Caco-2 (cell line): ENCODE measurements at regions not wholly inside any gene's neighbourhood (a gene's known extent, or its start where the extent isn't known, plus 50 kb on each side); places are given as distances from the start of the nearest gene placed in this dataset.

Experiments
- BruUV-seq: library from RNA; stranded (reverse); fragments of 400-500 nt; replicated peaks from 2 replicates; lab custom pipeline; 2021; lab: Mats Ljungman, UMichigan
- CTCF ChIA-PET: fragments of 300-600 bp; sonication (Branson Sonifier 250); formaldehyde crosslinking; loops from one replicate; lab custom pipeline; 2022; ENCODE audit warnings: antibody characterized with exemption; lab: Charles Lee
- POLR2A ChIA-PET: fragments of 300-600 bp; sonication (Branson Sonifier 250); formaldehyde crosslinking; loops from one replicate; lab custom pipeline; 2022; ENCODE audit warnings: antibody characterized with exemption; lab: Charles Lee
- DNase-seq, 2 experiments: peaks; one replicate each; pipeline versions ENCODE4 v3.0.0 to v3.0.0-alpha.2; 2020 to 2022
- H3K27me3 ChIP-seq: replicated peaks from 2 replicates; pipeline ENCODE4 v1.6.0; 2011; ENCODE audit warnings: low read length; ENCODE audit not compliant: control insufficient read depth, insufficient read depth
- H3K36me3 ChIP-seq: 2 replicates; pipeline ENCODE4 v1.5.1; 2011; ENCODE audit warnings: low read length; ENCODE audit not compliant: control insufficient read depth, insufficient read depth
- H3K4me1 ChIP-seq: fragments of 250-450 bp; sonication (Bioruptor Pico); 2 replicates; pipeline ENCODE4 v1.5.1; 2020; ENCODE audit warnings: mild to moderate bottlenecking
- H3K4me3 ChIP-seq: 2 replicates; pipeline ENCODE4 v1.5.1; 2011; ENCODE audit warnings: low read depth, mild to moderate bottlenecking, control low read depth, low read length
- H3K9me3 ChIP-seq: fragments of 250-450 bp; sonication (Bioruptor Pico); 2 replicates; pipeline ENCODE4 v1.5.1; 2020; ENCODE audit warnings: mild to moderate bottlenecking, moderate library complexity
- H3K27ac Mint-ChIP-seq: one replicate; pipeline ENCODE4 v1.8.0; 2022; ENCODE audit warnings: mixed read lengths; ENCODE audit not compliant: unreplicated experiment
- H3K27me3 Mint-ChIP-seq: one replicate; pipeline ENCODE4 v1.8.0; 2022; ENCODE audit warnings: mixed read lengths; ENCODE audit not compliant: insufficient read depth, unreplicated experiment
- H3K36me3 Mint-ChIP-seq: one replicate; pipeline ENCODE4 v1.8.0; 2022; ENCODE audit warnings: mild to moderate bottlenecking, mixed read lengths; ENCODE audit not compliant: insufficient read depth, unreplicated experiment
- H3K4me1 Mint-ChIP-seq: one replicate; pipeline ENCODE4 v1.8.0; 2022; ENCODE audit warnings: low read depth, mixed read lengths; ENCODE audit not compliant: unreplicated experiment
- H3K4me3 Mint-ChIP-seq: one replicate; pipeline ENCODE4 v1.8.0; 2022; ENCODE audit warnings: mild to moderate bottlenecking, moderate library complexity, mixed read lengths; ENCODE audit not compliant: unreplicated experiment
- H3K9me3 Mint-ChIP-seq: one replicate; pipeline ENCODE4 v1.8.0; 2022; ENCODE audit warnings: mixed read lengths; ENCODE audit not compliant: unreplicated experiment
- intact Hi-C: fragments of 100-400 bp; cut with micrococcal nuclease; formaldehyde crosslinking; loops from one replicate; pipeline ENCODE4 v1.10.0; 2022; ENCODE audit not compliant: unreplicated experiment
- TF ChIP-seq, protein P1 (sequence below), 2 experiments: fragments of 200-600 bp in 1 of 2; IDR thresholded peaks; 1 replicate in 1 of 2; 2 replicates in 1 of 2; pipeline versions ENCODE4 v1.5.1 to v1.8.0; 2011 to 2022; ENCODE audit warnings: antibody characterized with exemption in 1 of 2, control low read depth in 1 of 2, inconsistent platforms in 1 of 2, low read depth in 1 of 2, low read length in 1 of 2, mild to moderate bottlenecking in 1 of 2, moderate library complexity in 1 of 2; ENCODE audit not compliant: insufficient read depth in 1 of 2, severe bottlenecking in 1 of 2, unreplicated experiment in 1 of 2

DNA sequence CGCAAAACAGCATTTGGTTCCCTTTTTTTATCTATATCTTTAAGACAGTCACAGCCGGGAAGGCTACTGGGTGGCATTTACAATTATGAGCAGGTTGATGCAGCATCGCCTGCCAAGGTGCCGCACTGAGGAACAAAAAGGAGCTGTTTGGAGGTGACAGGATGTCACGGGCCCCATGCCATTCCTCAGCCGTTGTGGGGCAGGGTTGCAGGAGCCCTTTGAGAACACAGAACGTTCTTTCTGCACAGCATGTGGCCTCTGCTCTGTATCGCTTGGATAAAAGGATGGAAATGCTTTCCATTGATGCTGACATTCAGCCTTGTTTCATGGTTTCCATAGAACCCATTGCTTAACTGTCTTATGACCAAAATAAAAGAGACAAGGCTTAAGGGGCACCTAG is 141.9 kb upstream of the CDH5 start:
- no peaks in the 10 kb centered on the region for H3K36me3 ChIP-seq
- intact Hi-C loops = no loop called here
- H3K27me3 Mint-ChIP-seq = no peaks in the 10 kb centered on the region
- no peaks in the 10 kb centered on the region for H3K4me1 ChIP-seq
- H3K4me3 ChIP-seq = no peak overlapping the region
- no peaks in the 10 kb centered on the region for H3K9me3 Mint-ChIP-seq
- ChIA-PET CTCF (no interaction called here), POLR2A (no interaction called here)
- no peaks in the 10 kb centered on the region for H3K27me3 ChIP-seq
- no peak overlapping the region for H3K4me3 Mint-ChIP-seq
- TF ChIP-seq, protein P1, sequence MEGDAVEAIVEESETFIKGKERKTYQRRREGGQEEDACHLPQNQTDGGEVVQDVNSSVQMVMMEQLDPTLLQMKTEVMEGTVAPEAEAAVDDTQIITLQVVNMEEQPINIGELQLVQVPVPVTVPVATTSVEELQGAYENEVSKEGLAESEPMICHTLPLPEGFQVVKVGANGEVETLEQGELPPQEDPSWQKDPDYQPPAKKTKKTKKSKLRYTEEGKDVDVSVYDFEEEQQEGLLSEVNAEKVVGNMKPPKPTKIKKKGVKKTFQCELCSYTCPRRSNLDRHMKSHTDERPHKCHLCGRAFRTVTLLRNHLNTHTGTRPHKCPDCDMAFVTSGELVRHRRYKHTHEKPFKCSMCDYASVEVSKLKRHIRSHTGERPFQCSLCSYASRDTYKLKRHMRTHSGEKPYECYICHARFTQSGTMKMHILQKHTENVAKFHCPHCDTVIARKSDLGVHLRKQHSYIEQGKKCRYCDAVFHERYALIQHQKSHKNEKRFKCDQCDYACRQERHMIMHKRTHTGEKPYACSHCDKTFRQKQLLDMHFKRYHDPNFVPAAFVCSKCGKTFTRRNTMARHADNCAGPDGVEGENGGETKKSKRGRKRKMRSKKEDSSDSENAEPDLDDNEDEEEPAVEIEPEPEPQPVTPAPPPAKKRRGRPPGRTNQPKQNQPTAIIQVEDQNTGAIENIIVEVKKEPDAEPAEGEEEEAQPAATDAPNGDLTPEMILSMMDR (IDR thresholded peaks at IDR 0.05; ENCODE audit: insufficient read depth in 1 of 2, low read depth in 1 of 2, low read length in 1 of 2, severe bottlenecking in 1 of 2, unreplicated experiment in 1 of 2) = no peak
- H3K36me3 Mint-ChIP-seq = no peaks in the 10 kb centered on the region
- H3K4me1 Mint-ChIP-seq = no peaks in the 10 kb centered on the region
- no peak overlapping the region for H3K27ac Mint-ChIP-seq
- DNase-seq = peak in 1 of 2 experiments; percentile 2
- H3K9me3 ChIP-seq = no peaks in the 10 kb centered on the region
- BruUV-seq = no TSS peak

DNA sequence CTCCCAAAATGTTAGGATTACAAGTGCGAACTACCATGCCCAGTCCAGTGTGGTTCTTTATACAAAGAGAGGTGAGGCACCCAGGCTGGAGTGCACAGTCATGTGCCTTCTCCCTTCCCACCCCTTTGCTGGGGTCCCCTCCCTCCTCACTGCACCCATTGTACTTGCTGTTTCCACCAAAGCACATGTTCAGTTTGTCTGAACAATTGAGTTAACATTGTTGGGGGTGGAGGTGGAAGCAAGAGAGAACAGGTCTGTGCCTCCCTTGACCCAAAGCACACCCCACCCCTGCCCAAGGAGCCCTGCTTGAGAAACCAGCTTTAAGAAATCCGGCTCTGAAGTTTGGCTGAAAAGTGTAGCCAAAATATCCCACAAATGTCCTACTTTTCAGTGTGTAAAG is 142.3 kb upstream of the CDH5 start:
- ChIA-PET CTCF (no interaction called here), POLR2A (no interaction called here)
- Histone ChIP-seq H3K27me3 (no peaks in the 10 kb centered on the region), H3K4me3 (no peak overlapping the region), H3K36me3 (no peaks in the 10 kb centered on the region), H3K9me3 (no peaks in the 10 kb centered on the region), H3K4me1 (no peaks in the 10 kb centered on the region)
- peak in 1 of 2 experiments; percentile 21 for DNase-seq
- BruUV-seq = no TSS peak
- H3K9me3 Mint-ChIP-seq = no peaks in the 10 kb centered on the region
- intact Hi-C loops = no loop called here
- TF ChIP-seq, protein P1 (IDR thresholded peaks at IDR 0.05; ENCODE audit: insufficient read depth in 1 of 2, low read depth in 1 of 2, low read length in 1 of 2, severe bottlenecking in 1 of 2, unreplicated experiment in 1 of 2) = no peak
- H3K27me3 Mint-ChIP-seq = no peaks in the 10 kb centered on the region
- no peaks in the 10 kb centered on the region for H3K4me1 Mint-ChIP-seq
- H3K36me3 Mint-ChIP-seq = no peaks in the 10 kb centered on the region
- no peak overlapping the region for H3K4me3 Mint-ChIP-seq
- H3K27ac Mint-ChIP-seq = no peak overlapping the region

DNA sequence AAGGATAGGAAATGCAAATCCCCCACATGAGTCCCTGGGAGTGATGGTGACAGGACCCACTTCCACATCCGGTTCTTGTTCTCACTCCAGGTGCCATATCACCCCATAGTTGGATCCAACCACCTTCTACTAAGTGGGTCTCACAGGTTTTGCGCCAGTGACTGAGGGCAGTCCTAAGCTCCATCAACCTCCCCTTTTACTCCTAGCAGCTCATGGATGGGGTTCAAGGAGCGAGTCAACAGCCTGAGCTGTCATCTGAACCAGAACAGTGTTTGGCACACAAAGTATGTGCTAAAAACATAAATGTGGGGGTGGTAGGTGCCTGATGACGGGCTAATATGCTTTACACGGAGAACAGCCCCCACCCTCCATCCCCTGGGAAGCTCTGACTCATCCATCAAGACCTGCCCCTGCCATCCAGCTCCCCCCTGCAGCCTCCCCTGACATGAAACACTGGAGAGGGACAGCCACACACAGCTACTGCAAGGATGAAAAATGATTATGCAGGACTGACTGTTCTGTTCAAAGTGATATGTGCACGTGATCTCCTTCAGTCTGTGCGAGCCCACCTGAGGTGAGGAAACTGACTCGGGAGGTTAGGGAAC is 143.2 kb upstream of the CDH5 start:
- CTCF ChIA-PET = no interaction called here
- no peaks in the 10 kb centered on the region for H3K4me1 Mint-ChIP-seq
- no peaks in the 10 kb centered on the region for H3K27me3 ChIP-seq
- POLR2A ChIA-PET = no interaction called here
- H3K27me3 Mint-ChIP-seq = no peaks in the 10 kb centered on the region
- H3K27ac Mint-ChIP-seq = no peak overlapping the region
- no peaks in the 10 kb centered on the region for H3K36me3 ChIP-seq
- intact Hi-C loops = no loop called here
- TF ChIP-seq, protein P1 (IDR thresholded peaks at IDR 0.05; ENCODE audit: insufficient read depth in 1 of 2, low read depth in 1 of 2, low read length in 1 of 2, severe bottlenecking in 1 of 2, unreplicated experiment in 1 of 2) = no peak
- peak in 1 of 2 experiments; percentile 15 for DNase-seq
- H3K36me3 Mint-ChIP-seq = no peaks in the 10 kb centered on the region
- no TSS peak for BruUV-seq
- no peak overlapping the region for H3K4me3 ChIP-seq
- H3K4me1 ChIP-seq = no peaks in the 10 kb centered on the region
- H3K9me3 ChIP-seq = no peaks in the 10 kb centered on the region
- H3K4me3 Mint-ChIP-seq = no peak overlapping the region
- H3K9me3 Mint-ChIP-seq = no peaks in the 10 kb centered on the region
